BJ (cell line): ENCODE measurements at regions not wholly inside any gene's neighbourhood (a gene's known extent, or its start where the extent isn't known, plus 50 kb on each side); places are given as distances from the start of the nearest gene placed in this dataset.

Source experiments
- CTCF ChIA-PET: fragments of 350-600 bp; formaldehyde crosslinking; extraction: SDS; loops from one replicate; lab custom pipeline; 2021; ENCODE audit warnings: antibody characterized with exemption, inconsistent platforms; lab: Yijun Ruan, JAX
- POLR2A ChIA-PET: fragments of 300-600 bp; sonication (Branson Sonifier 250); formaldehyde crosslinking; extraction: SDS; loops from one replicate; lab custom pipeline; 2021; ENCODE audit warnings: antibody characterized with exemption; lab: Charles Lee
- DNase-seq: peaks from one replicate; pipeline ENCODE4 v3.0.0-alpha.2; 2011; ENCODE audit warnings: low read depth
- H3K27me3 ChIP-seq: 2 replicates; pipeline ENCODE4 v1.6.0; 2011; ENCODE audit warnings: low read length; ENCODE audit not compliant: control insufficient read depth, insufficient read depth
- H3K36me3 ChIP-seq: 2 replicates; pipeline ENCODE4 v1.5.1; 2011; ENCODE audit warnings: low read length; ENCODE audit not compliant: control insufficient read depth, insufficient read depth
- H3K4me3 ChIP-seq: 2 replicates; pipeline ENCODE4 v1.5.1; 2011; ENCODE audit warnings: low read depth, mild to moderate bottlenecking, control low read depth, low read length
- CTCF ChIP-seq: IDR thresholded peaks from 2 replicates; pipeline ENCODE4 v1.5.1; 2011; ENCODE audit warnings: low read depth, mild to moderate bottlenecking, control low read depth, inconsistent platforms, low read length, moderate library complexity; ENCODE audit not compliant: insufficient read depth

DNA sequence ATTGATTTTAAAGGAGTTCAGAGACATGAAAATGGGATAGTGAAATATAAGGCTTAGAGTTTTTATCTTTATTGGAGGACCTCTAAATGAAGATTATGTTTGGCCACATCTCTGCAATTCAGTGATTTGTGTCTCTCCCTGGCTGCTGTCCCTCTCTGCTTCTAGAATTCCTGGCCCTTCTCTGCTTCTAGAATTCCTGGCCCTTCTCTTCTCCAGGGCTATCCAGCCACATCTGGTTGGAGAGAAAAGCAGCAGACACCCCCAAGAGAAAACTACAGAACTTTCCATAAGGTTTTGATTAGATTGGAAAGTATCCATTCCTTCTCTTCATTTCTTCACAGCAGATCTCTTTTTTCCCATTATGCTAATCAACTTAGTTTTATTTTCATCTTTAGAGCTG is 135.5 kb downstream of the NPY start:
- no peaks in the 10 kb centered on the region for H3K27me3 ChIP-seq
- CTCF ChIA-PET, result no interaction called here
- no peaks in the 10 kb centered on the region for H3K36me3 ChIP-seq
- DNase-seq, result no peak
- H3K4me3 ChIP-seq, result no peak overlapping the region
- POLR2A ChIA-PET, result no interaction called here
- TF ChIP-seq CTCF, result no peak

DNA sequence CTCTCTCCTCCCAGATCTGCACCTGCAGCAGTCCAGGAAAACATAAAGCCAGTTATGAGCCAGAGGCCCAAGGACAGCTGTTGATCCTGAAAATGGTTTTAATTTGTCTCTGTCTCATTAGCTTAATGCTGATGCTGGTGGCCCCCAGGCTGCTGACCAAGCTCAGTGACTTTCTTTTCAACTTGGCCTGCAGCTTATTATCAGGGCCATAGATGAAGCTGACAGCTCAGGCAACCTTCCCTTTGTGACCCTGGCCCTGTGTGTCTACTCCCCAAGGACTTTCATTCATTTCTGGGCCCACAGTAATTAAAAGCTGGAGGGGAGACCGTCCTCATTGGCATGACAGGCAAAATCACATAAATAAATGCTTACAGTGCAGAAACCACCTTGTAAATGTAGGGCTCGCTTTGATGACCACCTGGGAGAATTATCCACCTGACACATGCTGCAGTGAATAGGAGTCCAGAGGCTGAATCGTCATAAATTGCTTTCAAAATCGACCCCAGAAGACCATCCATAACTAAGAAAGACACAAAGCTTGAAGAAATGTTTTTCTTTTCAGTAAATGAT is 138.5 kb downstream of the NPY start:
- ChIA-PET CTCF (no interaction called here), POLR2A (no interaction called here)

GRCh38 chr7:24425664-24426063 is 141.7 kb downstream of the NPY start:
- DNase-seq, result no peak
- CTCF ChIA-PET, result interaction anchor here (0.6 kb wide), 1 partner anchor 592 kb away, joined by 4 read pairs; no protein-coding TSS in a partner anchor
- POLR2A ChIA-PET, result no interaction called here
- H3K27me3 ChIP-seq, result no peaks in the 10 kb centered on the region
- no peak for TF ChIP-seq CTCF
- no peak overlapping the region for H3K4me3 ChIP-seq
- no peaks in the 10 kb centered on the region for H3K36me3 ChIP-seq

More for the DNA sequence above, 138.5 kb downstream of the NPY start:
- no peaks in the 10 kb centered on the region for H3K27me3 ChIP-seq
- no peak for DNase-seq
- no peak for TF ChIP-seq CTCF
- no peaks in the 10 kb centered on the region for H3K36me3 ChIP-seq
- H3K4me3 ChIP-seq, result no peak overlapping the region

DNA sequence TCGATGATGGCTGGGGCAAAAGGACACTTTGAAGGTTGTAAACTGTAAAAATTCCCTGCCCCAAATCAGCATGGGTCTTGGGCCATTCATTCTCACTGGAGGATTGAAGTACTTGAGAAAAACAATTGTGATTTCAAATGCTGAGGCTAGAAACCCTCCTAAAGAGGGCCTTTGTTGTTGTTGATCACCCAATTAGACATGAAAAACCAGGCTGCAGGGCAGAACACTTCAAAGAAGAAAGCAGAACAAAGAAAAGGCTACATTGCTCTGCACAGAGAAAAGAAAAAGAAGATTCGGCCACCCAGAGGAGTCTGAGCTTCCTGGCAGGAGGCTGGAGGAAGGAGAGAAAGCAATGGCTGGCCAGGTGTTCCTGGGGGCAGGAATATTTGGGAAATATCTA is 143.1 kb downstream of the NPY start:
- TF ChIP-seq CTCF, result no peak
- H3K27me3 ChIP-seq, result no peaks in the 10 kb centered on the region
- no peak for DNase-seq
- POLR2A ChIA-PET, result no interaction called here
- CTCF ChIA-PET, result no interaction called here
- no peak overlapping the region for H3K4me3 ChIP-seq
- H3K36me3 ChIP-seq, result no peaks in the 10 kb centered on the region

- ChIA-PET CTCF (no interaction called here), POLR2A (no interaction called here)
- no peak overlapping the region for H3K4me3 ChIP-seq
- TF ChIP-seq CTCF, result no peak
- no peak for DNase-seq
- no peaks in the 10 kb centered on the region for H3K27me3 ChIP-seq
- H3K36me3 ChIP-seq, result no peaks in the 10 kb centered on the region
Measured at GRCh38 chr7:24428676-24429075, 144.6 kb upstream of the PALS2 start.
